CD4-positive, alpha-beta T cell treated with Interleukin-4 for 4 hours (primary cell): ENCODE measurements at regions not wholly inside any gene's neighbourhood (a gene's known extent, or its start where the extent isn't known, plus 50 kb on each side); places are given as distances from the start of the nearest gene placed in this dataset.
"Not testable (repeated sequence)": the region's sequence is repeated elsewhere in the genome, so short reads cannot be mapped to it uniquely, and the experiment has no call there.

ENCODE experiments used
- DNase-seq: peaks from one replicate; pipeline ENCODE4 v3.0.0-alpha.2; 2020

- DNase-seq: no peak
These were observed 686.1 kb upstream of the IGFBP3 start for GRCh38 chr7:46607176-46607575.

DNA sequence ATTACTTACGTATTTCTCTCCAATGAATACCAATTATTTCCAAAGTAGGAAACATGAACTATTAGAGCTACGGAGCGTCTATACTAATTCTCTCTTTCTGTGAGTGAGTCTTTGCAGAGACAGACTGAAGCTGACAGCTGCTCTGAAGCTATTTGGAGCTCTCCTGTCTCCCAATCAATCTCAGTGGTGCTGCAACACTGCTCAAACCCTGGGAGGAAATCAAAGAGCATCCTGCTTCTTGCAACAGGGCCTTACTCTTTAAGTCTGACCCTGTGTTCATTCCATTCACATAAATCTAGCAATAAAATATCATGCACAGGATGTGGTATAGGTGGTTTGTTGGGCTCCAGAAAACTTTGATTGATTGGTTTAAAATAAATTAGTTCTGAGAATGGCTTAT, 685.7 kb upstream of the IGFBP3 start:
- DNase-seq: no peak

DNA sequence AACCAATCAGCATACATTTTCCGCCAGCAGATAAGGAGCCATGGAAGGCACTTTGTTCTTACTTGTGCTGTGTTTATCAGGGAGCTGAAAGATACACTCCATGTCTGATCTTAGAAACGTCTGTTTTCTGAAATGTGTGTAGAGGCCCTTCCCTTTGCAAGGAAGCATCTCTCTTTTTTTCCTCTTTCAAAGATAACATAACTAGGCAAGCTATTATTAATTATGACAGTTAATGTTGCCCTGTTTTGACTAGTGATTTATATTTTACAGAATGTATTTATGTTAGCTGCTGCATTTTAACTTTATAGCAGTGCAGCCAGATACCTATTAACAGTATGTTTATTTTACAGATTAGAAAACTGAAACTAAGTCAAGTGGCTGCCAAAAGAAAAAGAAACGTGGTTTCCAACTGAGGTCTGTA, 683.2 kb upstream of the IGFBP3 start:
- DNase-seq: no peak

- DNase-seq: no peak
These were observed 682.7 kb upstream of the IGFBP3 start for GRCh38 chr7:46603780-46604179.

DNA sequence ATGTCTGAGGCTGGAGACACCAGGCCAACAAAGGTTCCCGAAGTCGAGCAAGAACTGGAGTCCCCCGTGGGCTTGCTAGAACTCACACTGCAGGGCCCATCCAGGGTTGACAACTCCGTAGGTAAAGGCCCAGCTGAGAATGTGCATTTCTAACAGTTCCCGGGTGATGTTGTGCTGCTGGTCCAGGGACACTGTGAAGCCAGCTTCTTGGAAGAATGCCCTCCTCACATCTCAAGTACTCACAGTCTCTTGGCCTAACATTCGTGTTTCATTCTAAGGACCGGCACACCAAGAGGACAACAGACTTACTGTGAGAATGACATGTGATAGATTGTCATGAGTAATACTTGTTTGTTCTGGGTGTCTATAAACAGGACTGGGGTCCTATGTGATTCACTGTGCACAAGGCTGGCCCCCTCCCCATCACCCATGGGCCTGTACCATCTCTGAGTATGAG, 682.3 kb upstream of the IGFBP3 start:
- DNase-seq: no peak

GRCh38 chr7:46600340-46600739, 679.3 kb upstream of the IGFBP3 start:
- no peak for DNase-seq

DNA sequence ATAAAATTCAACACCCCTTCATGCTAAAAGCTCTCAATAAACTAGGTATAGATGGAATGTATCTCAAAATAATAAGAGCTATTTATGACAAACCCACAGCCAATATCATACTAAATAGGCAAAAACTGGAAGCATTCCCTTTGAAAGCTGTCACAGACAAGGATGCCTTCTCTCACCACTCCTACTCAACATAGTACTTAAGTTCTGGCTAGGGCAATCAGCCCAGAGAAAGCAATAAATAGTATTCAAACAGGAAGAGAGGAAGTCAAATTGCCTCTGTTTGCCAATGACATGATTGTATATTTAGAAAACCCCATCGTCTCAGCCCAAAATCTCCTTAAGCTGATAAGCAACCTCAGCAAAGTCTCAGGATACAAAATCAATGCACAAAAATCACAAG, 673.8 kb upstream of the IGFBP3 start:
- DNase-seq: not testable (repeated sequence)

DNA sequence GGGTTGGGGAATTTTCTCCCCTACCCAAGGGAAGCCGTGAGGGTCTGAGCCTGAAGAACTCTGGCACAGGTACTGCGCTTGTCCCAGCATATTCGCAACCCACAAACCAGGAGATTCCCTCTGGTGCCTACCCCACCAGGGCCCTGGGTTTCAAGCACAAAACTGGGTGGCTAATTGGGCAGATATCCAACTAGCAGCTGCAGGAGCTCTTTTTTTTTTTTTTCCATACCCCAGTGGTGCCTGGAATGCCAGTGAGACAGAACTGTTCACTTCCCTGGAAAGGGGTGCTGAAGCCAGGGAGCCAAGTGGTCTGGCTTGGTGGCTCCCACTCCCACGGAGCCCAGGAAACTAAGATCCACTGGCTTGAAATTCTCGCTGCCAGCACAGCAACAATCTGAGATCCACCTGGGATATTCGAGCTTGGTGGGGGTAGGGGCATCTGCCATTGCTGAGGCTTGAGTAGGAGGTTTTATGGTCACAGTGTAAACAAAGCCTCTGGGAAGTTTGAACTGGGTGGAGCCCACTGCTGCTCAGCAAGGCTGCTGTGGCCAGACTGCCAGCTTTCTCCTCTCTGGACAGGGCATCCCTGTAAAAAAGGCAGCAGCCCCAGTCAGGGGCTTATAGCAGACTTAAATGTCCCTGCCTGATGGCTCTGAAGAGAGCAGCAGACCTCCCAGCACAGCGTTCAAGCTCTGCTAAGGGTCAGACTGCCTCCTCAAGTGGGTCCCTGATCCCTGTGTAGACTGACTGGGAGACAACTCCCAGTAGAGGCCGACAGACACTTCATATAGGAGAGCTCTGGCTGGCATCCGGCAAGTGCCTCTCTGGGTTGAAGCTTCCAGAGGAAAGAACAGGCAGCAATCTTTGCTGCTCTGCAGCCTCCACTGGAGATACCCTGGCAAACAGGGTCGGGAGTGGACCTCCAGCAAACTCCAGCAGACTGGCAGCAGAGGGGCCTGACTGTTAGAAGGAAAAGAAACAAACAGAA, 670.1 kb upstream of the IGFBP3 start:
- not testable (repeated sequence) for DNase-seq

- DNase-seq: no peak
These were observed 668.2 kb upstream of the IGFBP3 start for GRCh38 chr7:46589286-46589685.

DNA sequence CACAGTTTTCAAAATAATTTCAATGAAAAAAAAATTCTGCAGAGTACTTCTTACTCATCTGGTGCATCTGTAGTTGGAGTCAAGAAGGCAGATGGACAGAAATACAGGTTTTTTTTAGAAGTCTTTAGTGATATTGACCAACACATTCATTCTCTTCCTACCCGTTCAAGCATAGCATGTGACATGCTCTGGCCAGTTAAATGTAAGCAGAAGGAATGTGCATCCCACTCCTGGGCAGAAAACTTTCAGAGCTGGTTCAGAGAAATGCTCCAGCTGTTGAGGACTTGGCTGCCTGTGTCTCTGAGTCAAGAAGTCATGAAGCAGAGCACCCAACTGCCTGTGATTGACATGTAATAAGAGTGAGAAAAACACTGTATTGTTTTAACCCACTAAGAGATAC, 665.3 kb upstream of the IGFBP3 start:
- DNase-seq: no peak

GRCh38 chr7:46583656-46584055, 662.6 kb upstream of the IGFBP3 start:
- no peak for DNase-seq

DNA sequence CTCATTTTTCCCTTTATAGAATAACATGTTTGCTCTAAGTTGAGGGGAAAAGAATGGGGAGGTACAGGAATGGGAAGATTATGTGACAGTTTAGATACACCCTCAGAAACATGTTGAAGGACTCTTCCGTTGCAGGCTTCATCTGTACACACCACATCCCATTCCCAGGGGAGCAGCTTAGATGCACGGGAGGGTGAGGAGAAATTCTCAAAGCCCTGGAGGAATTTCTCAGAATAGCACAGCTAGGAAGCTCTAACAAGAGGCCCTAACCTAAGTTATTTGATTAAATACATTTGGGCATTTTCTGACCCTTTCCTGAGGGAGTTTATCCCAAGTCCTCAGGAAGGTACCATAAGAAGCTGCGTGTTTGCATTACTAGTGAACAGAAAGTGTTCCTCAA, 660.2 kb upstream of the IGFBP3 start:
- DNase-seq: no peak

DNA sequence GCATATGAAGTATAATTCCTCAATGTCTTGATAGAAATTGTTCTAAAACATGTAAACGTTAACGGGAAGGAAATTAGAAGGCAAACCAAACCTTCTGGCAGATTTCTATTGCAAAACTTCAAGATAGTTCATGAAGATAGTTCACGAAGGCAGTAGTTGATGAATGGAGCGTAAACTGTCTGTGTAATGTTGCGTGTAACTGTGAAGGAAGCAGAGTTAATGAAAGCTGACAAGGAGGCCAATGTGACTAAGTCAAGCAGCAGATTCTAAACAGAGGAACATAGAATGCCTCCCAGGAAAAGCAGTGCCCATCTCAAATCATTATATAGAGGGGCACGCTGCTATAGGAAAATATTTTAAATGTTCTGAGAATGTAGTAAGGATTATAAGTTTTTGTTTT, 659.7 kb upstream of the IGFBP3 start:
- DNase-seq: no peak

GRCh38 chr7:46577394-46577793, 656.3 kb upstream of the IGFBP3 start:
- no peak for DNase-seq

DNA sequence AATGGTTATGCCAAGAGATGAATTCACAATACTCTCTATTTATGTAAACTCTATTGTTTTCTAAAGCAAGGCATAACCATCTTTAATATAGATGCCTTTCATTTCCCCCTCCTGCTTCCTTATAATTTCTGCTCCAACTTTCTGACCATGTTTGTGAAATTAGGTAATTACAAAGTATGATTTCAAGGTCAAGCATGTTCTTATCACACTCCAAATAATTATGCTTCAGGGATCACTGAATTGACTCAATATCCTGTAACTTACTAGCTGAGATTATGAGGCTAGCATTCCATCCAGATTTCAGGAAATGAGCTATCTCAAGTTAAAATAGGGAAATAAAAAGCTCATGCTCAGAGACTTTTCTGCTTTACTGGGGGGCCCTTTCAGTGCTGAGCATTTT, 655.9 kb upstream of the IGFBP3 start:
- DNase-seq: no peak

GRCh38 chr7:46572691-46573090, 651.6 kb upstream of the IGFBP3 start:
- no peak for DNase-seq

GRCh38 chr7:46571996-46572395, 650.9 kb upstream of the IGFBP3 start:
- no peak for DNase-seq

- DNase-seq: no peak
These were observed 648.0 kb upstream of the IGFBP3 start for GRCh38 chr7:46569133-46569465.

DNA sequence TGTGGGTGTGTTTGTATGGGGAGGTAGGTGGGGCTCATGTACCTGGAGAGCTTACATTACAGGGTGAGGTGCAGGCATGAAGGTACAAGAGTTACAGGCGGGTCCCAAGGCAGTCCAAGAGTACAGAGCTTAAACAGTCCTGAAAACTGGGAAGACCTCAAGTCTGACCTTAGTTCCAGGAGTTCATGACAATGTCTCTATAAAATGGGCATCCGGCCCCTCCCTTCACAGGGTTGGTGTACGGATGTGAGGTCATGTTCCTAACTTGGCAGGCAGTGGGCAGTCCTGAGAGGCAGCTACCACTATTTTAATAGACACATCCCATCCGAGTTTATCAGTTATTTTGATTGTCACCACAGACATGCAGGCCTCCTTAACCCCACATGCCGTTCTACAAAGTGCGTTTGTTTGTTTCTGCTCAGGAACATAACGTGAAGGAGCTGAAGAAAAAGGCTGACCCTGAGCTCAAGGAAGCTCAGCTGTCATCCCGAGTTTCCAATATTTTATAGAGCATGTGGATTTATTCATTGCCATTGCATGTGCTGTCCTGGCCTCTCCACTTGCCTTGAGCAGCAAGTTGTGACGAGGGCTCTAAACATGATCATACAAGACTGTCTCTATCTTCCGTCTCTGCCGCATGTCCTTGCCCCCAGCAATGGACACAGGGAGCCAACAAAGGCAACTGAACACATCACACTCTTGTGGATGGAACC, 647.5 kb upstream of the IGFBP3 start:
- DNase-seq: no peak

DNA sequence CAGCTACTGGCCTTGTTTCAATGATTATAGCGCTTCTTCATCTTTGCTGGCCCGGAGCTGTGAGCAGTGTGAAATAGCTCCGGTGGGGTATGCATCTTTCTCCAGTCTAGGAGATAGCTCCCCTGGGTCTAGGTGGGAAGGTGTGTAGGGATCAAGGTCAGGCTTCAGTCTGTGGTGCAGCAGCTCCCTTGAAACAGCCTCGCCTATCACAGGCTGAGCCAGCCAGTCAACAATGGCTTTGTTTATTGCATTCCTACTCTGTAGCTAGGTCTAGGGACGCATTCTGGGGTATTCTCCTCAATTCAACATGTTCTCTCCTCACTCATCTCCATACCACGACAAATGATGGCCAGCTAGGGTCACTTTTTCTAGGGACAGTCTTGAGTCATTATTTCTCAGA, 646.8 kb upstream of the IGFBP3 start:
- no peak for DNase-seq

DNA sequence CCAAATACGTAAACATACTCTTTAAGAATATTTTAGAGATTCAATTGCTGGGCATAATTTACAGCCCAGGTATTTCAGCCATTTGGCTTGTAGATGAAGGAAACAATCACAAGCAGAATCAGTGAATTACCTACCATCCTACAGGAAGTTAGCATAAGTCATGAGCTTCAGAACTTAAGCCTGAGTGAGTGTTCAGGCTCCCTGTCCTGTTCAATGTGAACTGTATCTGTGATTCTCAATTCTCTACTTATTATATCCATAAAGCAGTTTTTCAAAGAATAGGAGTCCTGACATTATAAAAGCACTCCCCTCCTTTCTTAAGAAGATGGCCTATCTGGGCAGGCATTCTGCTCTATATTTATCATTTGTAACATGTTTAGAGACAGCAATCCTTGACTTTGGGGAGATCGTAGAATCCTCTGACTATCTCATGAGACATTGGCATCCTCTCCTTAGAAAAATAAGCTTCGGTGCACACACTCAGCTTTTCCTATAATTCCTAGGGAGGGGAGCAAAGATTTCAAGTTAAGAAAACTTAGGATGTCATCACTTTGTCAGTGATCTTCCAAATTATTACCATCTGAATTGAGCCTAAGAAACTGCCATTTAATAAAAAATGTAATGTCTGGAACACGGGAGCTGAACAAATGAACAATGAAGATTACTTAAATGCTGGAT, 645.2 kb upstream of the IGFBP3 start:
- no peak for DNase-seq

DNA sequence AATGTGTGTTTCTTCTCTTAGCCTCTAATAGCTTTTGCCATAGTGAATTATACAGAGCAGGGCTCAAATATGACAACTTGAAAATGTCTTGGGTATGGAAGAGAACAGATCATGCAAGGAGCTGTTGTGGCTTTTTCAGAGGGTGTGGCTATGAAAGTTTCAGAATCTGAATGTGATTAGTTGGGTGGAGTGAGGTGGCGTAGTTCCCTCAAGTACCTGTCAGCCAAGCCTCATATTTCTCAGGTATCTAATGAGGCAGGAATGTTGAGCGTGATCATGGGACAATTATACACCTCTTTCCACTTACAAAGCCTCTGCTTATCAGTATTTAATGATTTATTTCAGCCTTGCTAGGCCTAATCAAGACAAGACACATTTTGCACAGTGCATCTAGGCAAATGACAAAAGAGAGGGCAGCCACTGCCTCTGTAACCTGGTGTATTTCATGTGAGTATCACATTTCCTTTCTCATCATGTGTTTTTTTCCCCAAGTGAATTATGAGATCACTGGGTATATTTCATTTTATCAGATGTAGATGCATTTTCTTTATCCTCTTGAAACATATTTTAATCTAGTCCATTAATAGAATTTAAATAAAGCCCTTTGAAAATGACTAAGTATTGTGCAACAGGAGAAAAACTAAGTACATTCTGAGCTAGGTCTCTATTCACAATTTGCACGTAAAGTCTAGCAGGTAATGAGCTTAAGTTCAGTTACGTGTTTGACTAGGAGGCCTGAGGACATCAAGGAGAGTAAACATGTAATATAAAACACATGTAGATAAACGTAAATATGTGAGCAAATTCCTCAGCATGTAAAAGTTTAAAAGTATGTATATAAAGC, 644.4 kb upstream of the IGFBP3 start:
- DNase-seq: no peak
